UCSD-AML1 (cell line): ENCODE measurements at regions not wholly inside any gene's neighbourhood (a gene's known extent, or its start where the extent isn't known, plus 50 kb on each side); places are given as distances from the start of the nearest gene placed in this dataset.

Source experiments
- DNase-seq: peaks from one replicate; lab custom pipeline; 2025; ENCODE audit not compliant: unreplicated experiment; lab: John Stamatoyannopoulos, UW

DNA sequence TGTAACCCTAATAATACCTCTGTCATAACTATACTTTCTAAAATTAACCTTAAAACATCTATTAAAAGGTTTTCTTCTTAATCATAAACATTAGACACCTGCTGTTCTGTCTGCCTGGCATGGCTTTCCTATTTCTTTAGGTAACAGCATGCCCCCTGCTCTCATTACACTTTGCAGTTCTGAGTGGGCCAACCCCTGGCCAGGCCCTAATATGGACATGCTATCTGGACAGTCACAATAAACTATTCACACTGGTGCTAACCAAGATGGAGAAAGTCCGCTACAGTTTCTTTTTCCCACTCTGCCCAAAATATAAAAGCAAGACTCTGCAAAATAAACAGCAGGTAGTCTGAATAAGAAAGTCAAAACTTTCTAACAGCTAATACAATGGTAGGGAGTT, 84.0 kb downstream of the ELAPOR2 start:
- no peak for DNase-seq

GRCh38 chr7:86972072-86972471, 87.4 kb downstream of the ELAPOR2 start:
- no peak for DNase-seq

DNA sequence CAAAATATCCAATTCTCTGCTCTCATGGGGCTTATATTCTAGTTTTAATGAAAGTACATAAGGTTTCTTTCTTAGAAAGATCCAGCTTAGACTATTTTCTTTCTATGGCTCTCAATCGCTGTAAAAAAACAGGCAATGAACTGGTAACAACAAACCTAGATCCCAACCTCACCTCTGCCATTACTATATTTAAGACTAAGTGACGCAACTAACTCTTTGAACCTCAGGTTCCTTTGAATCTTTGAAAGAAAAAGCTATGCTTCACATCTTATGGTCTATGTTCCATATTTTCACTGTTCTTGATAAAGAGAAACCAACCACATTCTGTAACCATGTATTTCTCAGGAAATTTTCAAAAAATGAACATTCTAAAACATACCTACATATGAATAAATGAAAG, 88.5 kb downstream of the ELAPOR2 start:
- no peak for DNase-seq

GRCh38 chr7:86970547-86970946, 88.9 kb downstream of the ELAPOR2 start:
- DNase-seq, result no peak

DNA sequence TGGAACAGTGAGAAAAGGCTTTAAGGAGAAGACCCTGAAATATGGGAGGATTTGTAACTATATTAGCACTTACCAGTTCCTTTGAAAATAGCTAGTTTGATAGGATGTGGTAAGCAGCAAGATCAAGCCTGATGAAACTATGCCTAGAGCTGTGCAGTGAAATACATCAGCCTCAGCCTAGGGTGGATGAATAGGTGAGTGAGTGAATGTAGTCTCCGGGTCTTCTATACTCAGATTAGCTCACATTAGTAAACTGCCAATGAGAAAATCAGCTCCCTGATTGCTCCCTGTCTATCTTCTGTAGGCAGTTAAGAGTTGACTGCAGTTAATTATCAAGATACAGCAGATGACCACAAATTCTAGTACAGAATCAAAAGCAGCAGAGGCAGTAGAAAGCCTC, 89.6 kb downstream of the ELAPOR2 start:
- DNase-seq, result no peak

- DNase-seq, result no peak
Observed at GRCh38 chr7:86968618-86969017, 90.8 kb downstream of the ELAPOR2 start.

GRCh38 chr7:86966916-86967315, 92.5 kb downstream of the ELAPOR2 start:
- DNase-seq, result no peak

- DNase-seq, result no peak
Observed at GRCh38 chr7:86965727-86966120, 93.7 kb downstream of the ELAPOR2 start.

GRCh38 chr7:86964973-86965726, 94.3 kb downstream of the ELAPOR2 start:
- no peak for DNase-seq

- DNase-seq, result no peak
Observed at GRCh38 chr7:86963599-86964230, 95.7 kb downstream of the ELAPOR2 start.

GRCh38 chr7:86962623-86963022, 96.8 kb downstream of the ELAPOR2 start:
- DNase-seq, result no peak

DNA sequence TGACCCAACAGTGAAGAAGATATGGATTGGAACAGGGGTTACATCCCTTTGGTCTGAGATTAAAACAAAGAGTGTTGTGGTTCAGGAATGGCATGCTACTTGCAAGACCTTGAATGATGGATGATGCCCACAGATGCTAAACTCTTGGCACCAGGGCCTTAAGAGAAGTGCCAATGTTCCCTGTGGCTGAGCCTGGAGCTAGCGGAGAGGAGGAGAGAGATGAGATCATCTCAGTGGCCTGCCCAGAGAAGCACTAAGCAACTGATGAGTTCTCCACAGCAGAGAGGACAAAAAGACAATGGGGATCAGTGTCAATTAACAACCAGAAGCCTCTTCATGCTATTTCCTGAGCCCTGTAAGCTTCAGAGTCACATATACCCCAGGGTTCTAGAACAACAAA, 97.8 kb downstream of the ELAPOR2 start:
- DNase-seq, result no peak

DNA sequence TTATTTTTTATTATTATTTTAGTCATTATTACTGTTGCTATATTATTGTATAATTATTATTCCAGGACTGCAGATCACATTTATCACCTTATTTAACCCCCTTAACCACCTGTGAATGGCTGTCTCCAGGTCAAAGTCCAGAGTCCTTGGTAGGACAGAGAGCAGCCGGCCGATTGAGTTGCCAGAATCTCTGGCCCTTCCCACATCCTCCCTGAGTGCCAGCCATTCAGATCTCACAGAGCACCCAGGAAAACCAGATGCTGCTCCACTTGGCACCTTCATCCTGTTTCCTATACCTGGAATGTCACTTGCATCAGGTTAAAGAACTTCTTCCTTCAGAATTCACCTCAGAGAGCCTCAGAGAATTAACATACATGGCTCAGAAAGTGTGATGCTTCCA, 101.1 kb downstream of the ELAPOR2 start:
- DNase-seq, result no peak

GRCh38 chr7:86956567-86956966, 102.9 kb downstream of the ELAPOR2 start:
- DNase-seq, result no peak

- DNase-seq, result no peak
Observed at GRCh38 chr7:86955895-86956503, 103.5 kb downstream of the ELAPOR2 start.

DNA sequence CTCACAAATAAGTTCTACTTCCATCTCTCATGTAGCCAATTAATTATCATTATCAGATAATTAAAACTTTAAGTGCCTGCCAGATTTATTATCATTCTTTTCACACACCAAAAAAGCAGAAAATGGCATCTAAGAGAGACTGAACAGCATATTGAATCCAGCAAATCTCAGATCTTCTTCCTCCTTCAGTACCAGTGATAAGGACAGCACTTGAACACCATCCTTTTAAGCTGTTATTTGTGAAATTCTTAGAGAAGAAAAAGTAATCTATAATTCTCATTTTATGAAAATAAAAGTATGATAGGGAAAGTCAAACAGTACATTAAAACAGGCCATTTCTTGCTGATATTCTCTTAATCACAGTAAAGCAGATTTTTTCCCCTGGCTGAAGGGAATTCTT, 104.5 kb downstream of the ELAPOR2 start:
- DNase-seq, result no peak

GRCh38 chr7:86953653-86954336, 105.7 kb downstream of the ELAPOR2 start:
- no peak for DNase-seq

- DNase-seq, result no peak
Observed at GRCh38 chr7:86953219-86953618, 106.2 kb downstream of the ELAPOR2 start.

- no peak for DNase-seq
Observed at GRCh38 chr7:86951895-86952294, 107.6 kb downstream of the ELAPOR2 start.

DNA sequence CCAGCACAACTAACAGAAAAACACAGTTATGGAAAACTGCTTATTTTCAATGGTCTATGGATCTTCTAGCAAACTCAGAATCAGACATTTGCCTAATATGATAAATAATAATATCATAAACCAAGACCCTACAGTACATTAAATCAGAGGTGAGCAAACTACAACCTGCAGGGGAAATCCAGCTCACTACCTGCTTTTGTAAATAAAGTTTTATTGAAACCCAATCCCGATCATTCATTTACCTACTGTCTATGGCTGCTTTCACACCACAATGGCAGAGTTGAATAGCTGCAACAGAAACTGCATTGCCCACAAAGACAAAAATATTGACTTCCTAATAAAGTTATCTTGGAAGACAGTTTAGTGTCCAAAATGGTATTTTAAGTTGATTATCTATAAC, 108.5 kb downstream of the ELAPOR2 start:
- no peak for DNase-seq

DNA sequence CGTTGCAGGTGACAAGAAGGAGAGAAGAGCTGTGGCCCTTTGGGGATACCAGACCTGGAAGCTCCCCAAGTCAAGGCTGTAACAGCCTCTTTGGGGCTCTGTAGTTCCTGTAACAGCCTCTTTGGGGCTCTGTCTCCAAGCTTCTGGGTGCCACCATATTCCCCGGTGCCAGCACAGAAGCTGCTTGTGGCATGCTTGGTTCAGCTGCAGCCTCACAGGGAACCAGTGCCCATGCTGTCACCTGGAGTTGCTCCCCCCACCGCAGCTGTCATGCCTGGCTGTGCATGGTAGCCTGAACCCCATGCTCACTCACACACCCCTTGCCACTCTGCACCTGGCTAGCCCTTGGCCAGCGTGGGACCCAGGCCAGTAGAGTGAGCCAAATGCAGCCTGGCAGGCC, 109.1 kb downstream of the ELAPOR2 start:
- DNase-seq, result no peak

GRCh38 chr7:86949779-86950260, 109.6 kb downstream of the ELAPOR2 start:
- DNase-seq, result no peak
